GM12891 (cell line): ENCODE measurements at regions not wholly inside any gene's neighbourhood (a gene's known extent, or its start where the extent isn't known, plus 50 kb on each side); places are given as distances from the start of the nearest gene placed in this dataset.

Source experiments
- DNase-seq: peaks from one replicate; pipeline ENCODE4 v3.0.0; 2011; ENCODE audit warnings: low spot score; ENCODE audit not compliant: insufficient read length
- FAIRE-seq: peaks from 2 replicates; lab custom pipeline; 2011; peaks lifted over from hg19 to GRCh38; lab: Jason Lieb, UNC
- PAX5 ChIP-seq: IDR thresholded peaks from 2 replicates; pipeline ENCODE4 v1.6.1; 2011; ENCODE audit warnings: low read length, moderate library complexity, mild to moderate bottlenecking; ENCODE audit not compliant: insufficient read depth, severe bottlenecking
- POLR2A ChIP-seq: IDR thresholded peaks from 2 replicates; pipeline ENCODE4 v1.6.1; 2011; ENCODE audit warnings: low read depth, low read length, control low read depth
- POLR2AphosphoS5 ChIP-seq: IDR thresholded peaks from 2 replicates; pipeline ENCODE4 v1.6.1; 2011; ENCODE audit warnings: low read depth, low read length, control low read depth
- POU2F2 ChIP-seq: IDR thresholded peaks from 2 replicates; pipeline ENCODE4 v1.6.1; 2011; ENCODE audit warnings: low read depth, mild to moderate bottlenecking, control low read depth, low read length, moderate library complexity
- SPI1 ChIP-seq: IDR thresholded peaks from 2 replicates; pipeline ENCODE4 v1.6.1; 2011; ENCODE audit warnings: low read depth, low read length, control low read depth
- TAF1 ChIP-seq: IDR thresholded peaks from 2 replicates; pipeline ENCODE4 v1.6.1; 2011; ENCODE audit warnings: low read depth, low read length, control low read depth

DNA sequence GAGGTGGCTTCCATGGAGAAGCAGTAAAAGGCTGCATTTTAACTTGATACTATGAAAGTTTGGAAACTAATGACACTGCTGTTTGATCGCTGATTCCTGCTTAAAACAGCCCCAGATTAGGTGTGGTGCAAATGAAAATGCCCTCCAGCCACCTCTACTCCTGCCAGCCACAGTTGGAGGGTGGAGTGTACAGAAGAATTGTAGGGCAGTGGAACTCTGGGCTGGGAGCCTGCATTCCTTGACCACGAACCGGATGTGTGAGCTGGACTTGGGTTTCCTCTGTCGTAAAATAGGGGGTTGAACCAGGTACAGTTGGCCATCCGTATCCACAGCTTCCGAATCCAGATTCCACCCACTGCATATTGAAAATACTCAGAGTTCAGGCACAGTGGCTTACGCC, 84.6 kb upstream of the RFX8 start:
- FAIRE-seq (no peak), DNase-seq (no peak)
- TF ChIP-seq POLR2AphosphoS5 (no peak), TAF1 (no peak), POLR2A (no peak), POU2F2 (no peak), SPI1 (no peak), PAX5 (no peak)

DNA sequence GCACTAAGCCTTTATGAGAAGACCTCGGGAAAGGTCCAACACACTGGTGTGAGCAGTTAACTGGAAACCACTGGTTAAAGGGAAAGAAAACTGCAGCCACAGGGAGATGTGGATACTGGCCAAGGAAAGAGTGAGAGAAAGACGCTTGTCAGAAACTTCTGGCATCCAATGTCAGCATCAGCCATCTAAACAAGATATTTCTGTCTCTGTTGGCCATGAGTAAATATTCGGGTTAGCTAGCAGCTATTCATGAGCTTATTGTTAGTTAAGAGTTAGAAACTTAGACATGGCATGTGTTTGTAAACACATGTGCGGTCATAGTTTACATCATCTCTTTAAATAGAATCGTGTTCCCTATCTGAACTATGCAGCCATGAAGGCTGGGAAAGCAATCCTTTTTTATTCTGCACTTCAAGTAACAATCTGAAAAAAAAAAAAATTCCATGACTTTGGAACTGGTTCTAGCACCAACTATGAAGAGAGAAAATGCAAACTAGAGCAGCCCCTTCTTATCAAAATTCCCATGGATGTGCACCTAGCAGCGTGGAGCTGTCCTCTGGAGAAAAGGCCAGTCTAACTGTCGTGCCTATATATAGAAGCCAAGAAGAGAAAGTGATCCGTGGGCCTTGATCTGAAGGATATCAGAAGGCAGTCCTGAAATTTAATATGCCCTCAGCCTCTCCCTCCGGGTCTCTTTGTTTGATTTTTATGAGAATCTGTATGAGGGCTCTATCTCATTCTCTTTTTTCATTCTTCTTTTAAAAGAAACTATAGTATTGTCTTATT, 84.0 kb upstream of the RFX8 start:
- no peak for DNase-seq
- FAIRE-seq, result no peak
- no peak for TF ChIP-seq POLR2A
- no peak for TF ChIP-seq POU2F2
- TF ChIP-seq SPI1, result no peak
- TF ChIP-seq POLR2AphosphoS5, result no peak
- no peak for TF ChIP-seq TAF1
- TF ChIP-seq PAX5, result no peak

- DNase-seq, result no peak
- TF ChIP-seq TAF1 (no peak), SPI1 (no peak), POLR2A (no peak), PAX5 (no peak), POLR2AphosphoS5 (no peak), POU2F2 (no peak)
- no peak for FAIRE-seq
Observed at GRCh38 chr2:101556033-101556459, 81.1 kb upstream of the RFX8 start.

DNA sequence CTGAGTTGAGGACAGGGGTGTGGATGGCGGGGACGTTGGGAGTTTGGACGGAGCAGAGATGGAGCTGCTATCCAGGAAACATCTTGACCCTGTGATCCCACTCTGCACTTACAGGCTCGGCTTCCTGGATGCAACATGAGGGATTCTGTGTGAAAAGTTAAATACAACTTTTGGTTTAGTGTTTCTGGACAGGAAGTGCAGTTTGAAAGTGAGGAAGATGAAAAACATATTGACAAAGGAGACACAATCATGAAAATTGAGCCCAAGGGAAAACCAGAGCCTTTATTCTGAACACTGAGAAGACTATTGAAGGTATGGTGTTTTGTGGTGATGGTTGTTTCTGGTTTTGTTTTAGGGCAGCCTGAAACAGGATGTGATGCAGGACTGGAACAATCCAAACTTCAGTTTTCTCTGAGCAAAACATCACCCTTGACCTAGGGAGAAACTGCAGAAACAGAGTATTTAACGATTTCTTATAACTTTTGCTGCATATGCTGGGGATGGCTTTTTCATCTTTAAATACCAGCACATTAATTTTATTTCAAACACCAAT, 76.5 kb upstream of the RFX8 start:
- TF ChIP-seq PAX5 (no peak), POLR2AphosphoS5 (no peak), POU2F2 (no peak), POLR2A (no peak)
- FAIRE-seq, result no peak
- DNase-seq, result no peak

- no peak for FAIRE-seq
- no peak for TF ChIP-seq PAX5
- no peak for TF ChIP-seq TAF1
- TF ChIP-seq POLR2AphosphoS5, result no peak
- TF ChIP-seq POU2F2, result no peak
- no peak for TF ChIP-seq POLR2A
- TF ChIP-seq SPI1, result no peak
- DNase-seq, result no peak
Observed at GRCh38 chr2:101550555-101550954, 75.6 kb upstream of the RFX8 start.

GRCh38 chr2:101549371-101549770, 74.5 kb upstream of the RFX8 start:
- FAIRE-seq, result no peak
- TF ChIP-seq POLR2AphosphoS5 (no peak), SPI1 (no peak), PAX5 (no peak), TAF1 (no peak), POU2F2 (no peak), POLR2A (no peak)
- no peak for DNase-seq

- no peak for DNase-seq
- no peak for FAIRE-seq
Observed at GRCh38 chr2:101546376-101547058, 71.6 kb upstream of the RFX8 start.

DNA sequence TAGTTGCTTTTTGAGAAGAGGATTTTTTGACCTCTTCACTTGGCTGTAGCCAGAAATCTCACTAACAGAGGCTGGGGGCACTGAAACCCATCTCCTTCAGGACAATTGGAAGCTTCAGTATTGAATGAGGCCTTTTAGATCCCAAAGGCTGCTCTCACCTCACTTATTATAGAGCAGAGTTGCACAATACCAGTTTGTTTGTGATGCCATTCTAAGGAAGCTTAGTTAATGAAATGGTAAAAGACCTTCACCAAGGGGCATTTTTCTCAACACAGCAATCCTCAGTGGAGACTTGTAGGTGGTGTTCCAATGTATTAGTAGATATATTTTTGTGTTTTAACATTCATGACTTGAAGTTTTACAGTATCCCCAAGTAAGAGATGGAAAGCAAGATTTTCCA, 71.0 kb upstream of the RFX8 start:
- FAIRE-seq (no peak), DNase-seq (no peak)
- TF ChIP-seq SPI1, result no peak
- no peak for TF ChIP-seq POU2F2
- no peak for TF ChIP-seq PAX5
- TF ChIP-seq POLR2AphosphoS5, result no peak
- TF ChIP-seq TAF1, result no peak
- no peak for TF ChIP-seq POLR2A

More at GRCh38 chr2:101546376-101547058, 71.6 kb upstream of the RFX8 start:
- no peak for TF ChIP-seq TAF1

DNA sequence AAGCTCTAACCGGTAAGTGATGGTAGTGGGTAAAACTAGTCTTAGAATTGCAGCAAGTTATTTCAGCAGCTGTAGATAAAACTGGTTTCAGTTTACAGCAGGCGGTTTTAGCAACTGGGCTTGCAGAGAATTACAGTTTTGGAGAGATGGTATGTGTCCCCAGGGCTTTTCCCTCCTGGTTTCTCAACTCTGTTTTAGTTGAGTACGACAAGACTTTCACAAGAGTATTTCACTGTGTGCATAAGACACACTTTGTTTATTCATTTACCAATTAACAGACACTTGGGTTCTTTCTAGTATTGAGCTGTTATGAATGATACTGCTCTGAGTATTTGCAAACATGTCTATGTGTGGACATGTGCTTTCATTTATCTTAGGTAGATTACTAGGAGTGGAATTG, 65.6 kb upstream of the RFX8 start:
- FAIRE-seq, result no peak
- TF ChIP-seq SPI1 (no peak), PAX5 (no peak), TAF1 (no peak), POLR2AphosphoS5 (no peak), POLR2A (no peak), POU2F2 (no peak)
- DNase-seq, result no peak

DNA sequence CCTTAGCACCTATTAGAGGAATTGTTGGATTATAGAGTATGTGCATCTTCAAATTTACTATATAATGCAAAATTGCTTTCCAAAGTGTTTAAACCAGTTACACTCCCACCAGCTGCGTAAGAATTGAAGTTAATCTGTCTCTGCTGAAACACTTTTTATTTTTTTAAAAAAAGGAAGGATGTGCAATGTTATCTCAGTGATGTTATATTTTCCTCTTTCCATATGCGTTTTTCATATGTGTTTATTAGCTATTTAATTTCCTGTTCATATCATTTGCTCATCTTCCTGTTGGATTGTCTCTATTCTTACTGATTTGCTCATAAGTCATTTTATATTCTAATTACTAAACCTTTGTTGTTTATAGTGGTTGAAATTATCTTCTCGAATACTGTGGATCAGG, 63.2 kb upstream of the RFX8 start:
- no peak for TF ChIP-seq SPI1
- TF ChIP-seq POLR2A, result no peak
- TF ChIP-seq PAX5, result no peak
- TF ChIP-seq TAF1, result no peak
- no peak for TF ChIP-seq POLR2AphosphoS5
- TF ChIP-seq POU2F2, result no peak
- DNase-seq (no peak), FAIRE-seq (no peak)
